ENCODE measurements at regions not wholly inside any gene's neighbourhood (a gene's known extent, or its start where the extent isn't known, plus 50 kb on each side); places are given as distances from the start of the nearest gene placed in this dataset.

GRCh38 chr19:29263305-29264135 lies 50.6 kb upstream of the UQCRFS1 start:
- DNase-seq: peak in 1 of 2 donors; percentile 20
- Histone ChIP-seq H3K4me1 (no peaks in the 10 kb centered on the region), H3K36me3 (no peaks in the 10 kb centered on the region), H3K4me3 (no peak overlapping the region), H3K27ac (no peak overlapping the region), H3K27me3 (no peaks in the 10 kb centered on the region), H3K9me3 (no peaks in the 10 kb centered on the region)
- TF ChIP-seq POLR2A (IDR thresholded peaks at IDR 0.05): no peak
- TF ChIP-seq, protein P1, sequence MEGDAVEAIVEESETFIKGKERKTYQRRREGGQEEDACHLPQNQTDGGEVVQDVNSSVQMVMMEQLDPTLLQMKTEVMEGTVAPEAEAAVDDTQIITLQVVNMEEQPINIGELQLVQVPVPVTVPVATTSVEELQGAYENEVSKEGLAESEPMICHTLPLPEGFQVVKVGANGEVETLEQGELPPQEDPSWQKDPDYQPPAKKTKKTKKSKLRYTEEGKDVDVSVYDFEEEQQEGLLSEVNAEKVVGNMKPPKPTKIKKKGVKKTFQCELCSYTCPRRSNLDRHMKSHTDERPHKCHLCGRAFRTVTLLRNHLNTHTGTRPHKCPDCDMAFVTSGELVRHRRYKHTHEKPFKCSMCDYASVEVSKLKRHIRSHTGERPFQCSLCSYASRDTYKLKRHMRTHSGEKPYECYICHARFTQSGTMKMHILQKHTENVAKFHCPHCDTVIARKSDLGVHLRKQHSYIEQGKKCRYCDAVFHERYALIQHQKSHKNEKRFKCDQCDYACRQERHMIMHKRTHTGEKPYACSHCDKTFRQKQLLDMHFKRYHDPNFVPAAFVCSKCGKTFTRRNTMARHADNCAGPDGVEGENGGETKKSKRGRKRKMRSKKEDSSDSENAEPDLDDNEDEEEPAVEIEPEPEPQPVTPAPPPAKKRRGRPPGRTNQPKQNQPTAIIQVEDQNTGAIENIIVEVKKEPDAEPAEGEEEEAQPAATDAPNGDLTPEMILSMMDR (IDR thresholded peaks at IDR 0.05): peak; percentile 26 to 38 (median 29)
- intact Hi-C loops (cut with DNase I; ENCODE audit: low total_unique reads): no loop called here

DNA sequence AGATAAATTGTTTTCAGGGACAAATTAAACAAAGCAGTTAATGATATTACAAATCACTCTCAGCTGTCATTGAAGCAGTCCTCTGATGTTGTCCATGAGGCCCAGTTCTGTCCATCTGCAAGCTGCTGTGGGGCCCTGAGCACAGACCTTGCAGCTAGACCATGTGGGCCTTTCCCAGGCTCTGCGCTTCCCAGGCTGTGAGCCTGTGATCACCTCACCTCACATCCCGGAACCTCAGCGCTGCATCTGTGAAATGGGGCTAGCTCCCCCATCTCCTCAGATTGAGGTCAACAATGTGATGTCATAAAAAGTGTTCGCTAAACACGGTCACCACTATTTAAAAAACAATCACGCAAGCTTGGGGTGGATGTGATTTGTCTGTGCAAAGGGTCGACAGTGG lies 51.9 kb upstream of the UQCRFS1 start:
- intact Hi-C loops (cut with DNase I; ENCODE audit: low total_unique reads): no loop called here
- H3K4me3 ChIP-seq: no peak overlapping the region
- no peaks in the 10 kb centered on the region for H3K4me1 ChIP-seq
- no peaks in the 10 kb centered on the region for H3K27me3 ChIP-seq
- TF ChIP-seq POLR2A (IDR thresholded peaks at IDR 0.05): no peak
- TF ChIP-seq, protein P1 (IDR thresholded peaks at IDR 0.05): no peak
- H3K36me3 ChIP-seq: no peaks in the 10 kb centered on the region
- H3K27ac ChIP-seq: no peak overlapping the region
- DNase-seq: no peak
- no peaks in the 10 kb centered on the region for H3K9me3 ChIP-seq

DNA sequence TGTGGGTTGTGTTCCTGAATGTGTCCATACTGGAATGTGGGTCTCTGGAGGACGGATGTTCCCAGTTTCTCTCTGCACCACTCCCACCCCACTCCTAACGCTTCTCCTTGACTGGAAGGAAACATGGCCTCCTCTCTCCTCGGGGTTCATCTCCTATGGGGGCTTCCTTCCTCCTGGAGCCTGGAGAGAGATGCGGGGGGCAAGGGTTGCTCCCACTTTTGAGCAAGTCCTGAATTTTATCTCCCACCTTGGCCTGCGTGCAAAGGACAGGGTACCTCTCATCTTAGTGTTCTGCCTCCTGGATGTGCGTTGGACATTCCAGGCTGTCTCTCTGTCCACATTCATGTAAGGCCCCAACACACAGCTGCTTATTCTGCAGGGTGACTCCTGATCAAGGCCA lies 52.5 kb upstream of the UQCRFS1 start:
- Histone ChIP-seq H3K4me1 (no peaks in the 10 kb centered on the region), H3K27me3 (no peaks in the 10 kb centered on the region), H3K9me3 (no peaks in the 10 kb centered on the region), H3K4me3 (no peak overlapping the region), H3K27ac (no peak overlapping the region), H3K36me3 (no peaks in the 10 kb centered on the region)
- intact Hi-C loops (cut with DNase I; ENCODE audit: low total_unique reads): no loop called here
- TF ChIP-seq POLR2A (IDR thresholded peaks at IDR 0.05): no peak
- TF ChIP-seq, protein P1 (IDR thresholded peaks at IDR 0.05): no peak
- DNase-seq: no peak

DNA sequence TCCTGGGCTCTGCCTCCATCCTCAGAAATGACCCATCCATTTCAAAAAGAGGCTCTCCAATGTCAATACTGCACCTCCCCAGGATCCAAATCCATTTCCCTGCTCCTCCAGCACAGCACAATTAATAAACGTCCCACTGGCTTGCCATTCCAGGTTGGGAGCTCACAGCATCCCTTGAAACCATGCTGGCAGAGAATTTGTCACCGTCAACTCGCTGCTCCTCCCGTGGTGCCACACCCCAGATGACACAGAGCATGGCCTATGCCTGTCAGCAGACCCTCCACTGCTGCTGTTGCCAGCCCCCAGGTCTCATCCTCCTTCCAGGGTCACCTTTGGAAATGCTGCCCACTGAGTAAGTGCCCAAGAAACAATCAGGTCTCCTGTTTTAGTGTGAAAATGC lies 53.0 kb upstream of the UQCRFS1 start:
- Histone ChIP-seq H3K4me3 (no peak overlapping the region), H3K36me3 (no peaks in the 10 kb centered on the region), H3K27me3 (no peaks in the 10 kb centered on the region), H3K4me1 (no peaks in the 10 kb centered on the region), H3K9me3 (no peaks in the 10 kb centered on the region), H3K27ac (no peak overlapping the region)
- intact Hi-C loops (cut with DNase I; ENCODE audit: low total_unique reads): no loop called here
- no peak for DNase-seq
- TF ChIP-seq POLR2A (IDR thresholded peaks at IDR 0.05): no peak
- TF ChIP-seq, protein P1 (IDR thresholded peaks at IDR 0.05): no peak

DNA sequence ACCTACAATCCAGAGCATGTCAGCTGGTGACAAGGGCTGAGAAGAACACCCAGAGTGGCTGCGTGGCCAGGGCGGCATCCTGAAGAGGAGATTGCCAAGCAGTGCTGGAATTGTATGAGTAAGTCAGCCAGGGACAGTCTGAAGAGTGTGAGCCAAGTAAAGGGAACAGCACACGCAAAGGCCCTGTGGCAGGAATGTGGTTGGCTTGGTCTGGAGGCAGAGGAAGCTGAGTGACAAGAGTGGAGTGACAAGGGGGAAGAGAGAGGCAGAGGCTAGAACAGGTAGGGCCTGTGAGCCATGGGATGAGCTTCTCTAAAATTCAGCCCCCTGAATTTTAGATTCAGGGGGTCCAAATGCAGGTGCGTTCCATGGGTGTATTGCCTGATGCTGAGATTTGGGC lies 53.7 kb upstream of the UQCRFS1 start:
- TF ChIP-seq, protein P1 (IDR thresholded peaks at IDR 0.05): no peak
- TF ChIP-seq POLR2A (IDR thresholded peaks at IDR 0.05): no peak
- Histone ChIP-seq H3K36me3 (no peaks in the 10 kb centered on the region), H3K9me3 (no peaks in the 10 kb centered on the region), H3K4me1 (no peaks in the 10 kb centered on the region), H3K27ac (no peak overlapping the region), H3K4me3 (no peak overlapping the region), H3K27me3 (no peaks in the 10 kb centered on the region)
- no peak for DNase-seq
- intact Hi-C loops (cut with DNase I; ENCODE audit: low total_unique reads): no loop called here
